Liver (tissue), 3 donors: ENCODE measurements at regions not wholly inside any gene's neighbourhood (a gene's known extent, or its start where the extent isn't known, plus 50 kb on each side); places are given as distances from the start of the nearest gene placed in this dataset.

Experiments used
- EGR1 ChIP-seq, 2 donors: IDR thresholded peaks; 2 replicates each; pipeline ENCODE4 v1.6.1; 2016 to 2018; ENCODE audit warnings: antibody characterized with exemption in 2 of 2, low read depth in 2 of 2
- JUND ChIP-seq, 2 donors: IDR thresholded peaks; 2 replicates each; pipeline ENCODE4 v1.6.1; 2016; ENCODE audit warnings: antibody characterized with exemption in 2 of 2
- TAF1 ChIP-seq: conservative IDR thresholded peaks from 2 replicates; pipeline ENCODE4 v1.6.1; 2016; ENCODE audit warnings: antibody characterized with exemption, mild to moderate bottlenecking
- YY1 ChIP-seq: IDR thresholded peaks from 2 replicates; pipeline ENCODE4 v1.6.1; 2016; ENCODE audit warnings: antibody characterized with exemption, mild to moderate bottlenecking
- TF ChIP-seq, protein P1 (sequence below): fragments of 150-350 bp; IDR thresholded peaks from 2 replicates; pipeline ENCODE4 v1.5.1; 2017; ENCODE audit warnings: improper control_type of control experiment, low read depth, low read length; ENCODE audit not compliant: missing input control
- TF ChIP-seq, protein P2 (sequence below): IDR thresholded peaks from 2 replicates; pipeline ENCODE4 v1.6.1; 2016; ENCODE audit warnings: antibody characterized with exemption, mild to moderate bottlenecking
- donor health status: healthy.
- donor health status: healthy.

DNA sequence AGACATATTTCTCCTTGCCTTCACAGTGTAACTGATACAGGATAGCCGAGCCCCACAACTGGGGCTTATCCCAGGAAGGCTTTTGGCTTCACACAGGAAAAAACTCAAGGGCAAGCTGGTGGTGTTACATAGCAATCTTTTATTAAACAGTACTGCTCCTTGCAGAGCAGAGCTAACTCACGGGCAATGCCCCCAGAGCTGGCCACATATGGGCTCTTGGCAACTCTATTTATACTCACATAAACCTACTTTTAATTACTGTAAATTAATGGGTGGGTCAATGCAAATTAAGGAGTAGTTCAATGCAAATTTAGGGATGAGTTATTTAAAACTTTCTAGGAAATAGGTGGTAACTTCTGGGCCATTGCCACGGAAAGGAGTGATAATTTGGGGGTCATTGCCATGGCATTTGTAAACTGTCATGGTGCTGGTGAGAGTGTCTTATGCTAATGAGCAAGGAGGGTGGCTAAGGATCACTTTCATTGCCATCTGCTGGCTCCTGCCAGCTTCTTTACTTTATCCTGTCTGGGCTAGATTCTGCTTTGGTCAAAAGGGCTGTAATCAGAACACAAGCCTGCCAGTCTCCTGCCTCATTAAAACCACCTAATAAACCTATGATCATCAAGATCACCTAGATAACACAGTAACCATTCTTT lies 288.8 kb downstream of the CENPC start:
- TF ChIP-seq TAF1 (no peak), EGR1 (IDR thresholded peaks at IDR 0.05; ENCODE audit: low read depth in 2 of 2) (no peak), YY1 (no peak), JUND (IDR thresholded peaks at IDR 0.05) (no peak)
- TF ChIP-seq, protein P1, sequence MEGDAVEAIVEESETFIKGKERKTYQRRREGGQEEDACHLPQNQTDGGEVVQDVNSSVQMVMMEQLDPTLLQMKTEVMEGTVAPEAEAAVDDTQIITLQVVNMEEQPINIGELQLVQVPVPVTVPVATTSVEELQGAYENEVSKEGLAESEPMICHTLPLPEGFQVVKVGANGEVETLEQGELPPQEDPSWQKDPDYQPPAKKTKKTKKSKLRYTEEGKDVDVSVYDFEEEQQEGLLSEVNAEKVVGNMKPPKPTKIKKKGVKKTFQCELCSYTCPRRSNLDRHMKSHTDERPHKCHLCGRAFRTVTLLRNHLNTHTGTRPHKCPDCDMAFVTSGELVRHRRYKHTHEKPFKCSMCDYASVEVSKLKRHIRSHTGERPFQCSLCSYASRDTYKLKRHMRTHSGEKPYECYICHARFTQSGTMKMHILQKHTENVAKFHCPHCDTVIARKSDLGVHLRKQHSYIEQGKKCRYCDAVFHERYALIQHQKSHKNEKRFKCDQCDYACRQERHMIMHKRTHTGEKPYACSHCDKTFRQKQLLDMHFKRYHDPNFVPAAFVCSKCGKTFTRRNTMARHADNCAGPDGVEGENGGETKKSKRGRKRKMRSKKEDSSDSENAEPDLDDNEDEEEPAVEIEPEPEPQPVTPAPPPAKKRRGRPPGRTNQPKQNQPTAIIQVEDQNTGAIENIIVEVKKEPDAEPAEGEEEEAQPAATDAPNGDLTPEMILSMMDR: no peak
- TF ChIP-seq, protein P2, sequence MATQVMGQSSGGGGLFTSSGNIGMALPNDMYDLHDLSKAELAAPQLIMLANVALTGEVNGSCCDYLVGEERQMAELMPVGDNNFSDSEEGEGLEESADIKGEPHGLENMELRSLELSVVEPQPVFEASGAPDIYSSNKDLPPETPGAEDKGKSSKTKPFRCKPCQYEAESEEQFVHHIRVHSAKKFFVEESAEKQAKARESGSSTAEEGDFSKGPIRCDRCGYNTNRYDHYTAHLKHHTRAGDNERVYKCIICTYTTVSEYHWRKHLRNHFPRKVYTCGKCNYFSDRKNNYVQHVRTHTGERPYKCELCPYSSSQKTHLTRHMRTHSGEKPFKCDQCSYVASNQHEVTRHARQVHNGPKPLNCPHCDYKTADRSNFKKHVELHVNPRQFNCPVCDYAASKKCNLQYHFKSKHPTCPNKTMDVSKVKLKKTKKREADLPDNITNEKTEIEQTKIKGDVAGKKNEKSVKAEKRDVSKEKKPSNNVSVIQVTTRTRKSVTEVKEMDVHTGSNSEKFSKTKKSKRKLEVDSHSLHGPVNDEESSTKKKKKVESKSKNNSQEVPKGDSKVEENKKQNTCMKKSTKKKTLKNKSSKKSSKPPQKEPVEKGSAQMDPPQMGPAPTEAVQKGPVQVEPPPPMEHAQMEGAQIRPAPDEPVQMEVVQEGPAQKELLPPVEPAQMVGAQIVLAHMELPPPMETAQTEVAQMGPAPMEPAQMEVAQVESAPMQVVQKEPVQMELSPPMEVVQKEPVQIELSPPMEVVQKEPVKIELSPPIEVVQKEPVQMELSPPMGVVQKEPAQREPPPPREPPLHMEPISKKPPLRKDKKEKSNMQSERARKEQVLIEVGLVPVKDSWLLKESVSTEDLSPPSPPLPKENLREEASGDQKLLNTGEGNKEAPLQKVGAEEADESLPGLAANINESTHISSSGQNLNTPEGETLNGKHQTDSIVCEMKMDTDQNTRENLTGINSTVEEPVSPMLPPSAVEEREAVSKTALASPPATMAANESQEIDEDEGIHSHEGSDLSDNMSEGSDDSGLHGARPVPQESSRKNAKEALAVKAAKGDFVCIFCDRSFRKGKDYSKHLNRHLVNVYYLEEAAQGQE: no peak
